GM13977 (cell line): ENCODE measurements at regions not wholly inside any gene's neighbourhood (a gene's known extent, or its start where the extent isn't known, plus 50 kb on each side); places are given as distances from the start of the nearest gene placed in this dataset.

Experiments
- DNase-seq: peaks from one replicate; pipeline ENCODE4 v3.0.0; 2012; ENCODE audit warnings: low spot score
- in situ Hi-C: fragments of 300-500 bp; cut with MboI; formaldehyde crosslinking; loops from one replicate; pipeline ENCODE4 v1.12.0; 2022; ENCODE audit warnings: low sequenced_read_pairs, low pct_unique_long_range_greater_than_20kb, mixed read lengths, inconsistent platforms; ENCODE audit not compliant: unreplicated experiment
- TF ChIP-seq, protein P1 (sequence below): IDR thresholded peaks from 2 replicates; pipeline ENCODE4 v1.5.1; 2012; ENCODE audit warnings: mild to moderate bottlenecking, control low read depth; ENCODE audit not compliant: insufficient read depth; ENCODE audit errors: extremely low read depth, missing control alignments

DNA sequence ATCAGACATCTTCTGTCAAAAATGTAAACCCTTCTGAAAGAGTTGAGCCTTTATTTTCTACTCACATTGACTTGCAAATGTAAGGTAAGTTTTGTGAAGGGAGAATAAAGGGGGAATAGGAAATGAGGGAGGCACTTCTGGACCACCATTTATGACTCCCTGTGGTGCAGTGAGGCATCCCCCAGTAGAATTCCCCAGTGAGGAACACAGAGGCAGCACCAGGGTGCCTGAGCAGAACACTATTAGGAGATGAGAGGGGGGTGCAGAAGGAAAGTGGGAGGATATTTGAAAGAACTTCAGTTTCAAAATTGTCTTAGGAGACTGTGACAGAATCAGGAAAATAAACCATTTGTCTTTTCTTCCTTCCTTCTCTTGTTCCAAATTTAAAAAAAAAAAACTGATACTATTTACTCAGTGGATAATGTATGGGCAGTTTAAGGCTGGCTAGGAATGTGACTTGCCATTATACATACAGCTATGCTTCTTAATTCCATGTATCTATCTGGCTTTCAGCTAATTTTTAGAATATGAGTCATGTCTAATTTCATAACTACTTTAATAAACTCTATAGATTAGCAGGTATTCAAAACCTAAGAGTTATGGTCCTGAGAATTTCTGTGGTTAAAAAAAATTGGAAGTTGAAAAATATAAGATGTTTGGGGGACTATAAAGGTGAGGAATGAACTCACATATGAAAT, 478.1 kb upstream of the CHAC2 start:
- DNase-seq, result no peak
- in situ Hi-C loops, result no loop called here

DNA sequence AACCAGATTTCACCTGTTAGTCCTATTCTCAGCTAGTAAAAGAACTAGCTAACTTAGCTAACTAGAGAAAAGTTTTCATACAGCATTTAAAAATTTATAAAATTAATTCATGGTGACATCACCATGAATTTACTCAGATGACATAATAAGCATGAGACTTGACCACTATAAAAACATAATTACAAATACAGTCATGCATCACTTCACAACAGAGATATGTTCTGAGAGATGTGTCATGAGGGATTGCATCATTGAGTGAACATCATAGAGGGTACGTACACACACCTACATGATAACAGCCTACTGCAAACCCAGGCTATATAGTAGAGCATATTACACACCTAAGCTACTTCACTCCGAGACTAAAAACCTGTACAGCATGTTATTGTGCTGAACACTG, 481.3 kb upstream of the CHAC2 start:
- in situ Hi-C loops, result no loop called here
- TF ChIP-seq, protein P1, sequence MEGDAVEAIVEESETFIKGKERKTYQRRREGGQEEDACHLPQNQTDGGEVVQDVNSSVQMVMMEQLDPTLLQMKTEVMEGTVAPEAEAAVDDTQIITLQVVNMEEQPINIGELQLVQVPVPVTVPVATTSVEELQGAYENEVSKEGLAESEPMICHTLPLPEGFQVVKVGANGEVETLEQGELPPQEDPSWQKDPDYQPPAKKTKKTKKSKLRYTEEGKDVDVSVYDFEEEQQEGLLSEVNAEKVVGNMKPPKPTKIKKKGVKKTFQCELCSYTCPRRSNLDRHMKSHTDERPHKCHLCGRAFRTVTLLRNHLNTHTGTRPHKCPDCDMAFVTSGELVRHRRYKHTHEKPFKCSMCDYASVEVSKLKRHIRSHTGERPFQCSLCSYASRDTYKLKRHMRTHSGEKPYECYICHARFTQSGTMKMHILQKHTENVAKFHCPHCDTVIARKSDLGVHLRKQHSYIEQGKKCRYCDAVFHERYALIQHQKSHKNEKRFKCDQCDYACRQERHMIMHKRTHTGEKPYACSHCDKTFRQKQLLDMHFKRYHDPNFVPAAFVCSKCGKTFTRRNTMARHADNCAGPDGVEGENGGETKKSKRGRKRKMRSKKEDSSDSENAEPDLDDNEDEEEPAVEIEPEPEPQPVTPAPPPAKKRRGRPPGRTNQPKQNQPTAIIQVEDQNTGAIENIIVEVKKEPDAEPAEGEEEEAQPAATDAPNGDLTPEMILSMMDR, result no peak
- DNase-seq, result no peak

More for the DNA sequence above, 478.1 kb upstream of the CHAC2 start:
- TF ChIP-seq, protein P1, result no peak

DNA sequence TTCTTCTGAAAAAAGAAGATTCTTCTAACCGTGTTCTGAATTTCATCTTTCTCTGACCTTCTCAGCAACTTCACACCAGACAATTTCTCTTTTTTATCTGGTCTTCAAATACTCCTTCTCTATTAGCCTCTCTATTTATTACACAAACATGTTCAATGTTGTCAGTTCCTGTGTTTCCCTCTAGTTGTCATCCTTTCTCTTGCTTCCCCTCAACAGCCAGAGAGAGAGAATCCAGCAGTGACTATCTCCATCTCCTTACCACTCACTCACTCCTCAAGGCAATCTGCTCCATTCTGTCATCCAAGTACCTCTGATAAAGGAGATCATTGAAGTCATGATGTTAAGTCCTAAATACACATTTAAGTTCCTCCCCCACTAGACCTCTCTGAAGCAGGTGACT, 491.9 kb upstream of the CHAC2 start:
- TF ChIP-seq, protein P1, result no peak
- in situ Hi-C loops, result no loop called here
- no peak for DNase-seq

DNA sequence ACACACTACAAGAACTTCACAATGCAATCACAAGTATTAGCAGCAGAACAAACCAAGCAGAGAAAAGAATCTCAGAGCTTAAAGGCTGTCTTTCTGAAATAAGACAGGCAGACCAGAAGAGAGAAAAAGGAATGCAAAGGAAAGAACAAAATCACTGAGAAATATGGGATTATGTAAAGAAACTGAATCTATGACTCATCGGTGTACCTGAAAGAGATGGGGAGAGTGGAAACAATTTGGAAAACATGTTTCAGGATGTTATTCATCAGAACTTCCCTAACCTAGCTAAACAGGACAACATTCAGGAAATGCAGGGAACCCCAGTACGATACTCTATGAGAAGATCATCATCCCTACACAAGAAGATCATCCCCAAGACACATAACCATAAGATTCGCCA, 499.0 kb upstream of the CHAC2 start:
- in situ Hi-C loops, result no loop called here
- no peak for DNase-seq
- TF ChIP-seq, protein P1, result no peak

DNA sequence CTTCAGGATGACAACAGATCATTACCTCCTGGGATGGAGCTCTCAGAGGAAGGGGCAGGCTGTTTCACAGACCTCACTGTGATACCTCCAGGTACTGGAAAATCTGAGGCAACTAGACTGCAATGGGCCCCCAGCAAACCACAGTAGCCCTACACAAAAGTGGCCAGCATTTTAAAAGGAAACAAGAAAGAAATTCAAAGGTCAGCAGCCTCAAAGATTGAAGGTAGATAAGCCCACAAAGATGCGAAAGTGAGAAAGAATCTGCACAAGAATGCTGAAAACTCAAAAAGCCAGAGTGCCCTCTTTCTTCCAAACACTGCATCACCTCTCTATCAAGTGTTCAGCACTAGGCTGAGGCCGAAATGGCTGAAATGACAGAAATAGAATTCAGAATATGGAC, 499.5 kb upstream of the CHAC2 start:
- TF ChIP-seq, protein P1, result no peak
- in situ Hi-C loops, result no loop called here
- DNase-seq, result no peak

DNA sequence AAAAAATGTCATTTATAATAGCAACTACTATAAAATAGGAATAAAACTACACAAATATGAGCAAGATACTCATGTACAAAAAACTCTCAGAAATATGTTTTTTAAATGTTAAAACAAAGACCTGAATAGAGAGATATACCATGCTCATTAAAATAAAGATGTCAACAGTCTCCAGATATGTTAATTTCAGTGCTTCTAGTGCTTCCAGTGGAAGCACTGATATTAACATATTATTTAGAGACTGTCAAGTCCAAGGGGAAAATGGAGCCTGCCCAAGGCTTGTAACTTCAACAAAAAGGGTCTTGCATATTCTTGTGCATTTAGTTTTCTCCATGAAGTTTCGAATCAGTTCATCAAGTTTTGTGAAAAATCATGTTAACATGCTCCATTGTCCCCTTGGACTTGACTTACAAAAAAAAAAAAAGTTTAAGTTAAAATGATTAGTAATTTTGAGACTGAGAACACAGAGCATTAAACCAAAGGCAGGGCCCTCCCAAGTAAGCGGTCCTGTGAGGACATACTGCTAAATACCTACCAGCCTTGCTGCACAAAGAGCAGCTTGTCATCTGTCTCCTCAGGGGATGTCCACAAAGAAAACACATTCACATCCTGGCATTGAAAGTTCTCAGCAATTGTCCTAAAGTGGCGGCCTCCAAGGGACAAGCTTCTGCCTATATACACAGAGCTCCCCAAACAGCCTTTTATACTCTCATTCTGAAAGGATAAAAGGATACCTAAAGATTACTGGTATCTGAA, 501.9 kb upstream of the CHAC2 start:
- in situ Hi-C loops, result no loop called here
- TF ChIP-seq, protein P1, result no peak
- no peak for DNase-seq
